ENCODE measurements at regions not wholly inside any gene's neighbourhood (a gene's known extent, or its start where the extent isn't known, plus 50 kb on each side); places are given as distances from the start of the nearest gene placed in this dataset.

DNA sequence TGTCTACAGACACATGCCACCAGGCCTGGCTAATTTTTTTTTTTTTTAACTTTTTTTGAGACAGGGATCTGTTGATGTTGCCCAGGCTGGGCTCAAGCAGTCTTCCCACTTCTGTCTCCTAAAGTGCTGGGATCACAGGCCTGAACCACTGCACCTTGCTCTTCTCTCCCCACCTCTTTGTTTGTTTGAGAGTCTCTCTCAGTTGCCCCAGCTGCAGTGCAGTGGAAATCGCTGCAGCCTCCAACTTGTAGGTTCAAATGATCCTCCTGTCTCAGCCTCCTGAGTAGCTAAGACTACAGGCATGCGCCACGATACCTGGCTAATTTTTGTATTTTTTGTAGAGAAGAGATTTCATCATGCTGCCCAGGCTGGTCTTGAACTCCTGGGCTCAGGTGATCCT lies 115.6 kb downstream of the LARP7 start:
- peaks cover 11 to 18% (median 17%) of the 10 kb centered on the region in 3 donors for H3K27me3 Mint-ChIP-seq (ENCODE audit: low read depth in 3 of 3)
- Histone ChIP-seq H3K4me1 (ENCODE audit: control insufficient read depth in 1 of 2, insufficient read depth in 2 of 2, low read length in 2 of 2) (no peaks in the 10 kb centered on the region), H3K27me3 (ENCODE audit: control insufficient read depth in 2 of 2, insufficient read depth in 2 of 2, low read length in 2 of 2) (peaks cover 0 to 2% of the 10 kb centered on the region in 2 donors), H4K20me1 (ENCODE audit: insufficient read depth, low read length) (no peaks in the 10 kb centered on the region), H3K4me2 (replicated peaks; ENCODE audit: extremely low read depth, low read length, poor library complexity, severe bottlenecking) (no peak overlapping the region), H3K79me2 (ENCODE audit: insufficient read depth, low read length) (no peaks in the 10 kb centered on the region), H3K4me3 (replicated peaks in 1 of 3; ENCODE audit: low read depth in 2 of 3, low read length in 3 of 3) (no peak overlapping the region), H3K9ac (ENCODE audit: insufficient read depth, low read length, poor library complexity, severe bottlenecking) (no peak overlapping the region), H3K9me3 (replicated peaks in 1 of 2; ENCODE audit: control insufficient read depth in 1 of 2, insufficient read depth in 1 of 2, low read length in 2 of 2) (no peaks in the 10 kb centered on the region), H2AFZ (ENCODE audit: insufficient read depth, low read depth, low read length, poor library complexity, severe bottlenecking) (no peak overlapping the region), H3K36me3 (replicated peaks in 1 of 2; ENCODE audit: control insufficient read depth in 1 of 2, insufficient read depth in 2 of 2, low read length in 2 of 2) (no peaks in the 10 kb centered on the region), H3K27ac (ENCODE audit: low read depth in 1 of 2, low read length in 2 of 2) (no peak overlapping the region)
- H3K9me3 Mint-ChIP-seq: peaks cover 0 to 2% (median 0%) of the 10 kb centered on the region in 7 donors
- intact Hi-C loops (cut with micrococcal nuclease): no loop called here
- H3K4me1 Mint-ChIP-seq: no peaks in the 10 kb centered on the region
- TF ChIP-seq, protein P1, sequence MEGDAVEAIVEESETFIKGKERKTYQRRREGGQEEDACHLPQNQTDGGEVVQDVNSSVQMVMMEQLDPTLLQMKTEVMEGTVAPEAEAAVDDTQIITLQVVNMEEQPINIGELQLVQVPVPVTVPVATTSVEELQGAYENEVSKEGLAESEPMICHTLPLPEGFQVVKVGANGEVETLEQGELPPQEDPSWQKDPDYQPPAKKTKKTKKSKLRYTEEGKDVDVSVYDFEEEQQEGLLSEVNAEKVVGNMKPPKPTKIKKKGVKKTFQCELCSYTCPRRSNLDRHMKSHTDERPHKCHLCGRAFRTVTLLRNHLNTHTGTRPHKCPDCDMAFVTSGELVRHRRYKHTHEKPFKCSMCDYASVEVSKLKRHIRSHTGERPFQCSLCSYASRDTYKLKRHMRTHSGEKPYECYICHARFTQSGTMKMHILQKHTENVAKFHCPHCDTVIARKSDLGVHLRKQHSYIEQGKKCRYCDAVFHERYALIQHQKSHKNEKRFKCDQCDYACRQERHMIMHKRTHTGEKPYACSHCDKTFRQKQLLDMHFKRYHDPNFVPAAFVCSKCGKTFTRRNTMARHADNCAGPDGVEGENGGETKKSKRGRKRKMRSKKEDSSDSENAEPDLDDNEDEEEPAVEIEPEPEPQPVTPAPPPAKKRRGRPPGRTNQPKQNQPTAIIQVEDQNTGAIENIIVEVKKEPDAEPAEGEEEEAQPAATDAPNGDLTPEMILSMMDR (IDR thresholded peaks at IDR 0.05): no peak
- WGBS (ENCODE audit: insufficient coverage): no CpG with 5 or more reads among the region's 3 CpGs
- no peak overlapping the region for H3K27ac Mint-ChIP-seq
- DNase-seq: no peak
- H3K4me3 Mint-ChIP-seq: no peak overlapping the region
- no peaks in the 10 kb centered on the region for H3K36me3 Mint-ChIP-seq

DNA sequence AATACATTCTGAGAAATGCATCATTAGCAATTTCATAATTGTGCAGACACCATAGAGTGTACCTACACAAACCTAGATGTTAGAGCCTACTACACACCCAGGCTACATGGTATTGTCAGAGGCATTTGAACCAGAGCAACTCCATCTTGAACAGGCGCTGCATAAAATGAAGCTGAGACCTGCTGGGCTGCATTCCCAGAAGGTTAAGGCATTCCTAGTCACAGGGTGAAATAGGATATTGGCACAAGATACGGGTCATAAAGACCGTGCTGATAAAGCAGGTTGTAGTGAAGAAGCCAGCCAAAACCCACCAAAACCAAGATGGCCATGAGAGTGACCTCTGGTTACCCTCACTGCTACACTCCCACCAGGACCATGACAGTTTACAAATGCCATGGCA lies 116.4 kb downstream of the LARP7 start:
- H3K4me3 ChIP-seq (replicated peaks in 1 of 3; ENCODE audit: low read depth in 2 of 3, low read length in 3 of 3): no peak overlapping the region
- no peak overlapping the region for H3K27ac Mint-ChIP-seq
- 100% methylated on average over 1 of the region's 3 CpGs for WGBS (ENCODE audit: insufficient coverage)
- H3K36me3 ChIP-seq (replicated peaks in 1 of 2; ENCODE audit: control insufficient read depth in 1 of 2, insufficient read depth in 2 of 2, low read length in 2 of 2): no peaks in the 10 kb centered on the region
- no peak overlapping the region for H3K27ac ChIP-seq (ENCODE audit: low read depth in 1 of 2, low read length in 2 of 2)
- no peak for DNase-seq
- peaks cover 0 to 2% (median 0%) of the 10 kb centered on the region in 7 donors for H3K9me3 Mint-ChIP-seq
- TF ChIP-seq, protein P1 (IDR thresholded peaks at IDR 0.05): no peak
- H3K27me3 Mint-ChIP-seq (ENCODE audit: low read depth in 3 of 3): peaks cover 10 to 17% (median 15%) of the 10 kb centered on the region in 3 donors
- H3K79me2 ChIP-seq (ENCODE audit: insufficient read depth, low read length): no peaks in the 10 kb centered on the region
- no peak overlapping the region for H2AFZ ChIP-seq (ENCODE audit: insufficient read depth, low read depth, low read length, poor library complexity, severe bottlenecking)
- H3K27me3 ChIP-seq (ENCODE audit: control insufficient read depth in 2 of 2, insufficient read depth in 2 of 2, low read length in 2 of 2): peaks cover 0 to 2% of the 10 kb centered on the region in 2 donors
- H3K4me2 ChIP-seq (replicated peaks; ENCODE audit: extremely low read depth, low read length, poor library complexity, severe bottlenecking): no peak overlapping the region
- no peaks in the 10 kb centered on the region for H3K9me3 ChIP-seq (replicated peaks in 1 of 2; ENCODE audit: control insufficient read depth in 1 of 2, insufficient read depth in 1 of 2, low read length in 2 of 2)
- H3K9ac ChIP-seq (ENCODE audit: insufficient read depth, low read length, poor library complexity, severe bottlenecking): no peak overlapping the region
- H4K20me1 ChIP-seq (ENCODE audit: insufficient read depth, low read length): no peaks in the 10 kb centered on the region
- H3K36me3 Mint-ChIP-seq: no peaks in the 10 kb centered on the region
- no peak overlapping the region for H3K4me3 Mint-ChIP-seq
- H3K4me1 Mint-ChIP-seq: no peaks in the 10 kb centered on the region
- no peaks in the 10 kb centered on the region for H3K4me1 ChIP-seq (ENCODE audit: control insufficient read depth in 1 of 2, insufficient read depth in 2 of 2, low read length in 2 of 2)
- intact Hi-C loops (cut with micrococcal nuclease): no loop called here

Measured in CD14-positive monocyte (primary cell).